WTC11 (cell line): ENCODE measurements at regions not wholly inside any gene's neighbourhood (a gene's known extent, or its start where the extent isn't known, plus 50 kb on each side); places are given as distances from the start of the nearest gene placed in this dataset.

Source experiments
- ATAC-seq: fragments of 200-7000 bp; cut with Tn5 transposase; 2 replicates; pipeline ENCODE4 v1.10.0; 2021; ENCODE audit warnings: mild to moderate bottlenecking, moderate library complexity
- CTCF ChIA-PET: fragments of 300-600 bp; sonication (Branson Sonifier 250); formaldehyde crosslinking; loops from one replicate; lab custom pipeline; 2021; ENCODE audit warnings: antibody characterized with exemption; lab: Charles Lee
- POLR2A ChIA-PET: fragments of 350-600 bp; sonication (Branson Sonifier 250); formaldehyde crosslinking; loops from one replicate; lab custom pipeline; 2021; ENCODE audit warnings: antibody characterized with exemption; lab: Charles Lee
- DNase-seq: peaks from one replicate; pipeline ENCODE4 v3.0.0; 2021; ENCODE audit warnings: low spot score
- H3K27ac Mint-ChIP-seq: 2 replicates; pipeline ENCODE4 v1.8.0; 2021; ENCODE audit warnings: mixed read lengths
- H3K27me3 Mint-ChIP-seq: 2 replicates; pipeline ENCODE4 v1.8.0; 2021; ENCODE audit warnings: low read depth, mild to moderate bottlenecking, moderate library complexity, mixed read lengths
- H3K36me3 Mint-ChIP-seq: 2 replicates; pipeline ENCODE4 v1.8.0; 2021; ENCODE audit warnings: mixed read lengths
- H3K4me1 Mint-ChIP-seq: 2 replicates; pipeline ENCODE4 v1.8.0; 2022; ENCODE audit warnings: mixed read lengths
- H3K4me3 Mint-ChIP-seq: 2 replicates; pipeline ENCODE4 v1.8.0; 2021; ENCODE audit warnings: mild to moderate bottlenecking, moderate library complexity, mixed read lengths
- H3K9me3 Mint-ChIP-seq: 2 replicates; pipeline ENCODE4 v1.8.0; 2021; ENCODE audit warnings: mixed read lengths
- ARID4B ChIP-seq: sonication (generic); formaldehyde crosslinking; IDR thresholded peaks from 2 replicates; pipeline ENCODE4 v1.8.0; 2023; ENCODE audit warnings: missing genetic modification reagents, mild to moderate bottlenecking, borderline replicate concordance
- ATF6 ChIP-seq: sonication (generic); formaldehyde crosslinking; IDR thresholded peaks from 2 replicates; pipeline ENCODE4 v1.8.1; 2023; ENCODE audit warnings: mild to moderate bottlenecking, missing genetic modification reagents
- CREM ChIP-seq: sonication (generic); formaldehyde crosslinking; IDR thresholded peaks from 2 replicates; pipeline ENCODE4 v1.8.1; 2022; ENCODE audit warnings: mild to moderate bottlenecking, missing genetic modification reagents, moderate library complexity
- ERG ChIP-seq: fragments of 250-450 bp; sonication (Bioruptor Pico); IDR thresholded peaks from 2 replicates; pipeline ENCODE4 v1.8.0; 2021; ENCODE audit warnings: mild to moderate bottlenecking
- ESRRA ChIP-seq: sonication (generic); formaldehyde crosslinking; IDR thresholded peaks from 2 replicates; pipeline ENCODE4 v1.8.1; 2022; ENCODE audit warnings: mild to moderate bottlenecking, missing genetic modification reagents, borderline replicate concordance
- ETV6 ChIP-seq: sonication (generic); formaldehyde crosslinking; IDR thresholded peaks from 2 replicates; pipeline ENCODE4 v1.8.1; 2022; ENCODE audit warnings: mild to moderate bottlenecking, missing genetic modification reagents
- FOXP4 ChIP-seq: sonication (generic); formaldehyde crosslinking; IDR thresholded peaks from 2 replicates; pipeline ENCODE4 v1.8.0; 2022; ENCODE audit warnings: mild to moderate bottlenecking, missing genetic modification reagents
- IRF1 ChIP-seq: sonication (generic); formaldehyde crosslinking; IDR thresholded peaks from 2 replicates; pipeline ENCODE4 v1.8.0; 2023; ENCODE audit warnings: missing genetic modification reagents
- IRF2 ChIP-seq: sonication (generic); formaldehyde crosslinking; IDR thresholded peaks from 2 replicates; pipeline ENCODE4 v1.8.0; 2022; ENCODE audit warnings: low read depth, missing genetic modification reagents, borderline replicate concordance
- NFE2L1 ChIP-seq: sonication (generic); formaldehyde crosslinking; IDR thresholded peaks from 2 replicates; pipeline ENCODE4 v1.8.1; 2023; ENCODE audit warnings: missing genetic modification reagents
- NFYB ChIP-seq: sonication (generic); formaldehyde crosslinking; conservative IDR thresholded peaks from 2 replicates; pipeline ENCODE4 v1.8.0; 2022; ENCODE audit warnings: low read depth, missing genetic modification reagents
- PREB ChIP-seq: sonication (generic); formaldehyde crosslinking; IDR thresholded peaks from 2 replicates; pipeline ENCODE4 v1.8.1; 2022; ENCODE audit warnings: mild to moderate bottlenecking, missing genetic modification reagents, moderate library complexity, borderline replicate concordance
- SMAD4 ChIP-seq: sonication (generic); formaldehyde crosslinking; IDR thresholded peaks from 2 replicates; pipeline ENCODE4 v1.8.0; 2022; ENCODE audit warnings: mild to moderate bottlenecking, missing genetic modification reagents
- ZBTB21 ChIP-seq: sonication (generic); formaldehyde crosslinking; IDR thresholded peaks from 2 replicates; pipeline ENCODE4 v1.8.1; 2023; ENCODE audit warnings: mild to moderate bottlenecking, missing genetic modification reagents, borderline replicate concordance
- ZNF281 ChIP-seq: sonication (generic); formaldehyde crosslinking; IDR thresholded peaks from 2 replicates; pipeline ENCODE4 v1.8.0; 2023; ENCODE audit warnings: mild to moderate bottlenecking, missing genetic modification reagents

- TF ChIP-seq IRF1 (CRISPR knock-in tag) (no peak), ZNF281 (CRISPR knock-in tag) (no peak), IRF2 (CRISPR knock-in tag) (no peak), SMAD4 (no peak), ARID4B (no peak)
- Mint-ChIP-seq H3K36me3 (no peaks in the 10 kb centered on the region), H3K9me3 (peaks cover 10% of the 10 kb centered on the region), H3K27ac (no peak overlapping the region), H3K27me3 (no peaks in the 10 kb centered on the region), H3K4me3 (no peak overlapping the region), H3K4me1 (no peaks in the 10 kb centered on the region)
- ChIA-PET CTCF (no interaction called here), POLR2A (no interaction called here)
- DNase-seq (no peak), ATAC-seq (no peak)
These were observed 410.9 kb downstream of the PLK2 start for GRCh38 chr5:58048954-58049353.

GRCh38 chr5:58048185-58048925, 411.5 kb downstream of the PLK2 start:
- CTCF ChIA-PET, result no interaction called here

More at GRCh38 chr5:58048185-58048925, 411.5 kb downstream of the PLK2 start:
- Mint-ChIP-seq H3K36me3 (no peaks in the 10 kb centered on the region), H3K9me3 (peaks cover 8% of the 10 kb centered on the region), H3K27ac (no peak overlapping the region), H3K4me1 (no peaks in the 10 kb centered on the region), H3K27me3 (no peaks in the 10 kb centered on the region), H3K4me3 (no peak overlapping the region)
- ATAC-seq (no peak), DNase-seq (no peak)
- TF ChIP-seq ZBTB21 (CRISPR knock-in tag) (no peak), FOXP4 (CRISPR knock-in tag) (no peak), ESRRA (CRISPR knock-in tag) (no peak), ERG (CRISPR knock-in tag) (no peak), NFYB (no peak), CREM (CRISPR knock-in tag) (no peak), ZNF281 (CRISPR knock-in tag) (no peak), PREB (CRISPR knock-in tag) (no peak), IRF2 (CRISPR knock-in tag) (no peak), ETV6 (CRISPR knock-in tag) (no peak), NFE2L1 (CRISPR knock-in tag) (no peak), ATF6 (no peak)
- POLR2A ChIA-PET, result no interaction called here
